ENCODE measurements at regions not wholly inside any gene's neighbourhood (a gene's known extent, or its start where the extent isn't known, plus 50 kb on each side); places are given as distances from the start of the nearest gene placed in this dataset.

- DNase-seq (ENCODE audit: low spot score), result no peak
Measured at GRCh38 chr10:6769704-6770417, 189.8 kb upstream of the PRKCQ start.

- DNase-seq (ENCODE audit: low spot score), result no peak
Measured at GRCh38 chr10:6766131-6766801, 186.2 kb upstream of the PRKCQ start.

GRCh38 chr10:6763423-6763822 lies 183.3 kb upstream of the PRKCQ start:
- DNase-seq (ENCODE audit: low spot score), result no peak

- DNase-seq (ENCODE audit: low spot score), result no peak
Measured at GRCh38 chr10:6763001-6763400, 182.9 kb upstream of the PRKCQ start.

GRCh38 chr10:6759961-6760360 lies 179.9 kb upstream of the PRKCQ start:
- DNase-seq (ENCODE audit: low spot score), result no peak

- no peak for DNase-seq (ENCODE audit: low spot score)
Measured at GRCh38 chr10:6757158-6757557, 177.1 kb upstream of the PRKCQ start.

GRCh38 chr10:6756716-6757115 lies 176.6 kb upstream of the PRKCQ start:
- no peak for DNase-seq (ENCODE audit: low spot score)

GRCh38 chr10:6755781-6756460 lies 175.8 kb upstream of the PRKCQ start:
- no peak for DNase-seq (ENCODE audit: low spot score)

- no peak for DNase-seq (ENCODE audit: low spot score)
Measured at GRCh38 chr10:6753644-6754043, 173.6 kb upstream of the PRKCQ start.

- no peak for DNase-seq (ENCODE audit: low spot score)
Measured at GRCh38 chr10:6751363-6751762, 171.3 kb upstream of the PRKCQ start.

GRCh38 chr10:6748981-6749635 lies 169.0 kb upstream of the PRKCQ start:
- no peak for DNase-seq (ENCODE audit: low spot score)

- DNase-seq (ENCODE audit: low spot score), result no peak
Measured at GRCh38 chr10:6748029-6748428, 168.0 kb upstream of the PRKCQ start.

- no peak for DNase-seq (ENCODE audit: low spot score)
Measured at GRCh38 chr10:6746782-6747181, 166.7 kb upstream of the PRKCQ start.

- no peak for DNase-seq (ENCODE audit: low spot score)
Measured at GRCh38 chr10:6743291-6743849, 163.3 kb upstream of the PRKCQ start.

GRCh38 chr10:6741541-6741941 lies 161.5 kb upstream of the PRKCQ start:
- DNase-seq (ENCODE audit: low spot score), result no peak

GRCh38 chr10:6739530-6740174 lies 159.6 kb upstream of the PRKCQ start:
- DNase-seq (ENCODE audit: low spot score), result no peak

- no peak for DNase-seq (ENCODE audit: low spot score)
Measured at GRCh38 chr10:6738112-6738768, 158.2 kb upstream of the PRKCQ start.

GRCh38 chr10:6737758-6738111 lies 157.7 kb upstream of the PRKCQ start:
- no peak for DNase-seq (ENCODE audit: low spot score)

- no peak for DNase-seq (ENCODE audit: low spot score)
Measured at GRCh38 chr10:6737080-6737641, 157.1 kb upstream of the PRKCQ start.

GRCh38 chr10:6734286-6734685 lies 154.2 kb upstream of the PRKCQ start:
- no peak for DNase-seq (ENCODE audit: low spot score)

GRCh38 chr10:6729861-6730344 lies 149.8 kb upstream of the PRKCQ start:
- DNase-seq (ENCODE audit: low spot score), result no peak
